ENCODE measurements at regions not wholly inside any gene's neighbourhood (a gene's known extent, or its start where the extent isn't known, plus 50 kb on each side); places are given as distances from the start of the nearest gene placed in this dataset.

DNA sequence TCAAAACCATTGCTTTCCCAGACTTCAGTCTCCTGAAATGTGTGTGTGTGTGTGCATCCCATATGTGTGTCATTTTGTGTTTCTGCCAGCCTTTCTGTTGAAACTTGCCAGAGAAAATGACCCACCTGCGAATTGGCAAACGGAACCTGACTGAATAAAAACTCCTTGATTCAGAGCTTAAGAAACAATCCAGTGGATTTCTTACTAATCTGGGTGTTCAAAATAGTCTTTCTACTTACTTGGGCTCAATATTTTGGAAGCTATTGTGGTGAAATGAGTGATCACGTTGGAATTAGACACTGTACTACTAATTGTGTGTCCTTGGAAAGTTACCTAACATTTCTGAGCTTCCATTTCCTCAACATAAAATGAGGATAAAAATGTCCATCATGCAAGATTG lies 138.9 kb upstream of the ERG start (continued):
- TF ChIP-seq ZNF780A (CRISPR knock-in tag; IDR thresholded peaks at IDR 0.05) (no peak), ZSCAN21 (CRISPR knock-in tag; IDR thresholded peaks at IDR 0.05; ENCODE audit: borderline replicate concordance) (no peak), ZNF224 (CRISPR knock-in tag; IDR thresholded peaks at IDR 0.05) (no peak), ZNF562 (CRISPR knock-in tag; IDR thresholded peaks at IDR 0.05; ENCODE audit: borderline replicate concordance) (no peak)
- TF ChIP-seq, protein P1, sequence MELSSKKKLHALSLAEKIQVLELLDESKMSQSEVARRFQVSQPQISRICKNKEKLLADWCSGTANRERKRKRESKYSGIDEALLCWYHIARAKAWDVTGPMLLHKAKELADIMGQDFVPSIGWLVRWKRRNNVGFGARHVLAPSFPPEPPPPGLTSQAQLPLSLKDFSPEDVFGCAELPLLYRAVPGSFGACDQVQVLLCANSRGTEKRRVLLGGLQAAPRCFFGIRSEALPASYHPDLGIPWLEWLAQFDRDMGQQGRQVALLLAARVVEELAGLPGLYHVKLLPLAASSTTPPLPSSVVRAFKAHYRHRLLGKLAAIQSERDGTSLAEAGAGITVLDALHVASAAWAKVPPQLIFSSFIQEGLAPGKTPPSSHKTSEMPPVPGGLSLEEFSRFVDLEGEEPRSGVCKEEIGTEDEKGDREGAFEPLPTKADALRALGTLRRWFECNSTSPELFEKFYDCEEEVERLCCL (CRISPR knock-in tag; IDR thresholded peaks at IDR 0.05; ENCODE audit: borderline replicate concordance), result no peak
- TF ChIP-seq, protein P2, sequence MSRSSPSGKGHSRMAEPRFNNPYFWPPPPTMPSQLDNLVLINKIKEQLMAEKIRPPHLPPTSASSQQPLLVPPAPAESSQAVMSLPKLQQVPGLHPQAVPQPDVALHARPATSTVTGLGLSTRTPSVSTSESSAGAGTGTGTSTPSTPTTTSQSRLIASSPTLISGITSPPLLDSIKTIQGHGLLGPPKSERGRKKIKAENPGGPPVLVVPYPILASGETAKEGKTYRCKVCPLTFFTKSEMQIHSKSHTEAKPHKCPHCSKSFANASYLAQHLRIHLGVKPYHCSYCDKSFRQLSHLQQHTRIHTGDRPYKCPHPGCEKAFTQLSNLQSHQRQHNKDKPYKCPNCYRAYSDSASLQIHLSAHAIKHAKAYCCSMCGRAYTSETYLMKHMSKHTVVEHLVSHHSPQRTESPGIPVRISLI (CRISPR knock-in tag; IDR thresholded peaks at IDR 0.05; ENCODE audit: borderline replicate concordance), result no peak

DNA sequence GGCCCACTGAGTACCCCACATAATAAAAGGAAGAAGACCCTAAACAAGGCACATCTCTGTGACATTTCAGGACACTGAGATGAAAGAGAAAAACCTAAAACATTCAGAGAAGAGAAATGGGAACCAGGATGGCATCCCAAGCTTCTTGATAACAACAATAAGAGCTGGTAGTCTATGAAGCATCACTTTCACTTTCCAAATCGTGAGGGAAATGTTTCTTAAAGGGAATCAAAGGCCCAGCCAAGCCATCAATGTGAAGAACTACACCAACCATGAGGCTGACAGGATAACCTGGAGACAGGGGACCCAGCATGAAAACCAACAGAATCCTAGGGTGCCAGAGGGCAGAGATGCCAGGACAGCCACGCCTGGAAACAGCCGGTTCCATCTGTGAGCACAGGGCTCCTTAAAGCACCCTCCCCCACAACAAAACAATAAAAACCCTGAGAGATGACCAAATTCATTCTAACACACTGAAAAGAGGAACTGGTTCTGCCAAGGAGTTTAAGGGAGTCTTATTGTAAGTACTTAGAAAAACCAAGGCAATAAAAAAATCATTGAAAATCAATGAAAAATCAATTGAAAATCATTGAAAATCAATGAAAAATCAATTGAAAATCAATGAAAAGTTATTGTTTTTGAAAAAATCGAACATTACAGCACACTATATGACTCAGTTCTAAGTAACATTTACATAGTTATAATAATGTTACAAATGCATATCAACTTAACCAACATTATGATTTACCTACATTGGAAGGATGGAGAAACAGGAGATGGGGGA lies 141.5 kb upstream of the ERG start:
- CTCF ChIA-PET (ENCODE audit: low intra/inter-chr PET ratio, low total read pairs), result no interaction called here
- Histone ChIP-seq H3K9me3 (ENCODE audit: low read length) (peaks cover 8% of the 10 kb centered on the region; the same call in 1 of the 2 replicates), H3K4me1 (ENCODE audit: insufficient read depth, low read length) (no peaks in the 10 kb centered on the region), H4K20me1 (ENCODE audit: insufficient read depth, low read length) (no peaks in the 10 kb centered on the region), H3K36me3 (replicated peaks in 1 of 2; ENCODE audit: control insufficient read depth in 1 of 2, insufficient read depth in 2 of 2, low read length in 2 of 2) (no peaks in the 10 kb centered on the region), H3K4me3 (replicated peaks in 1 of 3; ENCODE audit: insufficient read depth in 1 of 3, low read depth in 2 of 3, low read length in 3 of 3) (no peak overlapping the region), H3K27ac (ENCODE audit: extremely low read length, insufficient read depth, low read length) (no peak overlapping the region), H3K27me3 (ENCODE audit: control insufficient read depth in 1 of 2, insufficient read depth in 2 of 2, low read length in 2 of 2) (no peaks in the 10 kb centered on the region), H3K9ac (ENCODE audit: insufficient read depth, low read depth, low read length) (no peak overlapping the region), H3K4me2 (ENCODE audit: low read depth, low read length) (no peak overlapping the region), H2AFZ (ENCODE audit: low read length) (no peak overlapping the region), H3K79me2 (ENCODE audit: insufficient read depth, low read length) (no peaks in the 10 kb centered on the region)
- BruUV-seq (replicated peaks), result no TSS peak
- intact Hi-C loops (cut with micrococcal nuclease; ENCODE audit: unreplicated experiment), result no loop called here
- in situ Hi-C loops (cut with HindIII; ENCODE audit: extremely low pct_ligation_motif_present, low pct_unique_long_range_greater_than_20kb), result no loop called here
- ATAC-seq, result no peak
- no peak for FAIRE-seq
- no peak for TF ChIP-seq KLF12 (CRISPR knock-in tag; IDR thresholded peaks at IDR 0.05; ENCODE audit: borderline replicate concordance)
- TF ChIP-seq DMAP1 (CRISPR knock-in tag; IDR thresholded peaks at IDR 0.05), result no peak
- no peak for TF ChIP-seq NR2F6 (IDR thresholded peaks at IDR 0.05)
- TF ChIP-seq NR2F6 (CRISPR knock-in tag; IDR thresholded peaks at IDR 0.05), result no peak
- TF ChIP-seq KAT7 (CRISPR knock-in tag; IDR thresholded peaks at IDR 0.05; ENCODE audit: borderline replicate concordance), result no peak
- peak; percentile 74 for TF ChIP-seq KAT2B (IDR thresholded peaks at IDR 0.05; ENCODE audit: borderline replicate concordance, low read depth, low read length)
- TF ChIP-seq MAF1 (CRISPR knock-in tag; IDR thresholded peaks at IDR 0.05; ENCODE audit: borderline replicate concordance), result no peak
- TF ChIP-seq BORCS8-MEF2B (CRISPR knock-in tag; IDR thresholded peaks at IDR 0.05), result no peak
- TF ChIP-seq, protein P3, sequence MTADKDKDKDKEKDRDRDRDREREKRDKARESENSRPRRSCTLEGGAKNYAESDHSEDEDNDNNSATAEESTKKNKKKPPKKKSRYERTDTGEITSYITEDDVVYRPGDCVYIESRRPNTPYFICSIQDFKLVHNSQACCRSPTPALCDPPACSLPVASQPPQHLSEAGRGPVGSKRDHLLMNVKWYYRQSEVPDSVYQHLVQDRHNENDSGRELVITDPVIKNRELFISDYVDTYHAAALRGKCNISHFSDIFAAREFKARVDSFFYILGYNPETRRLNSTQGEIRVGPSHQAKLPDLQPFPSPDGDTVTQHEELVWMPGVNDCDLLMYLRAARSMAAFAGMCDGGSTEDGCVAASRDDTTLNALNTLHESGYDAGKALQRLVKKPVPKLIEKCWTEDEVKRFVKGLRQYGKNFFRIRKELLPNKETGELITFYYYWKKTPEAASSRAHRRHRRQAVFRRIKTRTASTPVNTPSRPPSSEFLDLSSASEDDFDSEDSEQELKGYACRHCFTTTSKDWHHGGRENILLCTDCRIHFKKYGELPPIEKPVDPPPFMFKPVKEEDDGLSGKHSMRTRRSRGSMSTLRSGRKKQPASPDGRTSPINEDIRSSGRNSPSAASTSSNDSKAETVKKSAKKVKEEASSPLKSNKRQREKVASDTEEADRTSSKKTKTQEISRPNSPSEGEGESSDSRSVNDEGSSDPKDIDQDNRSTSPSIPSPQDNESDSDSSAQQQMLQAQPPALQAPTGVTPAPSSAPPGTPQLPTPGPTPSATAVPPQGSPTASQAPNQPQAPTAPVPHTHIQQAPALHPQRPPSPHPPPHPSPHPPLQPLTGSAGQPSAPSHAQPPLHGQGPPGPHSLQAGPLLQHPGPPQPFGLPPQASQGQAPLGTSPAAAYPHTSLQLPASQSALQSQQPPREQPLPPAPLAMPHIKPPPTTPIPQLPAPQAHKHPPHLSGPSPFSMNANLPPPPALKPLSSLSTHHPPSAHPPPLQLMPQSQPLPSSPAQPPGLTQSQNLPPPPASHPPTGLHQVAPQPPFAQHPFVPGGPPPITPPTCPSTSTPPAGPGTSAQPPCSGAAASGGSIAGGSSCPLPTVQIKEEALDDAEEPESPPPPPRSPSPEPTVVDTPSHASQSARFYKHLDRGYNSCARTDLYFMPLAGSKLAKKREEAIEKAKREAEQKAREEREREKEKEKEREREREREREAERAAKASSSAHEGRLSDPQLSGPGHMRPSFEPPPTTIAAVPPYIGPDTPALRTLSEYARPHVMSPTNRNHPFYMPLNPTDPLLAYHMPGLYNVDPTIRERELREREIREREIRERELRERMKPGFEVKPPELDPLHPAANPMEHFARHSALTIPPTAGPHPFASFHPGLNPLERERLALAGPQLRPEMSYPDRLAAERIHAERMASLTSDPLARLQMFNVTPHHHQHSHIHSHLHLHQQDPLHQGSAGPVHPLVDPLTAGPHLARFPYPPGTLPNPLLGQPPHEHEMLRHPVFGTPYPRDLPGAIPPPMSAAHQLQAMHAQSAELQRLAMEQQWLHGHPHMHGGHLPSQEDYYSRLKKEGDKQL (CRISPR knock-in tag; IDR thresholded peaks at IDR 0.05; ENCODE audit: low read depth), result no peak
- no peak for TF ChIP-seq MED1 (CRISPR knock-in tag; IDR thresholded peaks at IDR 0.05)
- POLR2A ChIA-PET, result no interaction called here
- DNase-seq (ENCODE audit: low spot score), result no peak
- WGBS (ENCODE audit: low lambda C conversion rate), result 19% methylated on average over 4 of the region's 4 CpGs
